Mesodermal cell (in vitro differentiated cells): ENCODE measurements at regions not wholly inside any gene's neighbourhood (a gene's known extent, or its start where the extent isn't known, plus 50 kb on each side); places are given as distances from the start of the nearest gene placed in this dataset.

Experiments used
- H3K27ac ChIP-seq: 2 replicates; pipeline ENCODE4 v1.7.0; 2013; ENCODE audit warnings: mild to moderate bottlenecking, low read depth, low read length, moderate library complexity; ENCODE audit not compliant: severe bottlenecking
- H3K36me3 ChIP-seq: 2 replicates; pipeline ENCODE4 v1.7.1; 2013; ENCODE audit warnings: mild to moderate bottlenecking, low read length, moderate library complexity; ENCODE audit not compliant: control insufficient read depth, insufficient read depth
- H3K4me1 ChIP-seq: one replicate; pipeline ENCODE4 v1.7.1; 2013; ENCODE audit warnings: mild to moderate bottlenecking, low read length; ENCODE audit not compliant: insufficient read depth, control insufficient read depth, poor library complexity, severe bottlenecking
- H3K4me3 ChIP-seq: 2 replicates; pipeline ENCODE4 v1.7.0; 2013; ENCODE audit warnings: low read length, control low read depth, mild to moderate bottlenecking; ENCODE audit not compliant: insufficient read depth, poor library complexity, severe bottlenecking; ENCODE audit errors: extremely low read depth
- H3K9me3 ChIP-seq: 2 replicates; pipeline ENCODE4 v1.7.1; 2013; ENCODE audit warnings: mild to moderate bottlenecking, low read length, moderate library complexity; ENCODE audit not compliant: control insufficient read depth
- WGBS, 2 experiments: methylation state at CpG; one replicate each; pipeline ENCODE4 v1.1.5; 2013; ENCODE audit warnings: missing lambda C conversion rate in 2 of 2; ENCODE audit not compliant: insufficient coverage in 2 of 2; 5-methylcytosine and 5-hydroxymethylcytosine counted together

DNA sequence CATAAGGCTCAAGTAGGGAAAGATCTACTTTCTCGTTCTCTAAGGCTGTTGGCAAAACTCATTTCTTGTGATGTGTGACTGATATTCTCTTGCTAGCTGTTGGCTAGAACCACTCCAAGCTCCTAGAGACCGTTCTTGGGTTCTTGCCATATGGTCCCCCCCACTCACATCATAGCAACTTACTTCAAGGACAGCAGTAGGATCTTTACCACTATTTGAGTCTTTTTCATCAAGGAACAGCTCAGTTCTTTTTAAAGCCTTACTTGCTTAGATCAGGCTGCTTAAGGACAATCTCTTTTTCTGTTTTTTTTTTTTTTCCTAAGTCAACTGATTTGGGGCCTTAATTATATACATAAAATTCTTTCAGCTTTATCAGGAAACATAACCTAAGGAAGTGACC, 251.1 kb downstream of the GPR37 start:
- H3K36me3 ChIP-seq = no peaks in the 10 kb centered on the region
- no peak overlapping the region for H3K27ac ChIP-seq
- no peak overlapping the region for H3K4me3 ChIP-seq
- H3K9me3 ChIP-seq = no peaks in the 10 kb centered on the region
- H3K4me1 ChIP-seq = no peaks in the 10 kb centered on the region
- 88 to 100% methylated on average over 1 of the region's 2 CpGs for WGBS, 2 experiments

DNA sequence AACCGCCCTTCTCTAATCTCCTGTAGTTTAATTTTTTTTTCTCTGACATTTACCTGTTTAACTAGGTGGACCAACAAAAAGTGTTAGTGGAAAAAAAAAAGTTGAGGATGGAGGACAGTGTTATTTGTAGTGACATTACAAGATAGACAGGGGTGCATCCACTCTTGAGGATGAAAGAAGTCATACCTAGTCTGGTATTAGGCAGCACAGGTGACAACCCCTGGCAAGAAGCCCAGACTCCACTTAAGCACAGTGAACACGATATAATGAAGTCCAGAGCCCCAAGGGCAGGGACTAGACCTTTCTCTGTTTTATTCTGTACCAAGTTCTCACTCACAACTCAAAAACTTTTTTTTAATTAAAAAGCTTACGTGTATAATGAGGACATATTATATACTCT, 268.4 kb downstream of the GPR37 start:
- Histone ChIP-seq H3K36me3 (no peaks in the 10 kb centered on the region), H3K4me1 (no peaks in the 10 kb centered on the region), H3K9me3 (no peaks in the 10 kb centered on the region), H3K27ac (no peak overlapping the region), H3K4me3 (no peak overlapping the region)
- no CpG with 5 or more reads among the region's 3 CpGs for WGBS, 2 experiments

DNA sequence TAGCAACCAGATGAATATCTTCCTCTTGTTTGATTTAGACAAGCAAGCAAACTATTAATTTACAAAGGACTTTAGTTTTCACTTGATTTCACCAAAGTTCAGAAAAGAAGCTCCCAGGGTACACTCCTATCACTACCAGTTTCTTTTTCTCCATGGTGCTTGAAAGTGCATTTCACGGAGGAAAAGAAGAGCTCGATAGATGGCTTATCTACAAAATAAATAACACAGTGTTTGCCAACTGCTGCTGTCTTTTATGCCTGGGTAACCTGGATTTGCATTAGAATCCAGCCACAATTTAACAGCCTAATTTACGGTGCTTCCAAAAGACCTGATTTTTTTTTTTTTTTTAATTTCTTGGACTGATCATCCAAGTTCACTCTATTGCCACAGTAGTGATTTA, 275.7 kb downstream of the GPR37 start:
- no peaks in the 10 kb centered on the region for H3K9me3 ChIP-seq
- WGBS, 2 experiments = 73 to 81% methylated on average over 3 of the region's 3 CpGs
- no peaks in the 10 kb centered on the region for H3K4me1 ChIP-seq
- H3K4me3 ChIP-seq = no peak overlapping the region
- H3K27ac ChIP-seq = no peak overlapping the region
- no peaks in the 10 kb centered on the region for H3K36me3 ChIP-seq

DNA sequence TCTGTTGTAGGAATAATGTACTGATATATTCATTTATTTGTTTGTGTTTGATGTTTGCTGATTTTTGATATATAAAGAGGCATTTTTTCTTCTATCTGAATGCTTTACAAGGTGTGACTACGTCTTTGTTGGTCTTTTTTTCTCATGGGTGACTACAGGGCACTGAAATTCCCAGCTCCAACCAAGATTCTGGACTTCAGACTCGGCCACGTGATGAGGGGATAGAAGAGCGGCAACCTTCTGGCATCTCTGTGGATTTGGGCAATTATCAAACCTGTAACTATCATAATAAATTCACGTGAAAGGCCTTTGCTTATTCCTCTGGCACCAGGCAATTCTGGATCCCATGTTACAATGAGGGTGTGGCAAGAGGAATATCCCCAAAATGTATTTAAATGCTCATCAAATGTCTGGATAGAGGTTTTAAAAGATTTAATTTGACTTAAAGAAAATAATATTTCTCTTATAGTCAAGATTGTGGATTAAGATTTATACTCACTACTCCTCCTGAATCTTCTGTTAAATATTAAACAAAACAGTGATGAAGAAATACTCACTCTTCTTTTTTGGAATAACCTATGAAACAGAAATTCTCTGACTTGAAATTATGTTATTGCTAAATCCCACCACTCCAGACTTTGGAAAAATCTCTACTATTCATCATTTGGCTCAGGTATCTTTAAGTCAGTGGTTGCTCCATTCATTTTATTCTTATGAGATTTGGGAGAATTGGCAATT, 276.3 kb downstream of the GPR37 start:
- Histone ChIP-seq H3K9me3 (no peaks in the 10 kb centered on the region), H3K36me3 (no peaks in the 10 kb centered on the region), H3K4me1 (no peaks in the 10 kb centered on the region), H3K27ac (no peak overlapping the region), H3K4me3 (no peak overlapping the region)
- WGBS, 2 experiments = 90 to 100% methylated on average over 2 of the region's 5 CpGs

DNA sequence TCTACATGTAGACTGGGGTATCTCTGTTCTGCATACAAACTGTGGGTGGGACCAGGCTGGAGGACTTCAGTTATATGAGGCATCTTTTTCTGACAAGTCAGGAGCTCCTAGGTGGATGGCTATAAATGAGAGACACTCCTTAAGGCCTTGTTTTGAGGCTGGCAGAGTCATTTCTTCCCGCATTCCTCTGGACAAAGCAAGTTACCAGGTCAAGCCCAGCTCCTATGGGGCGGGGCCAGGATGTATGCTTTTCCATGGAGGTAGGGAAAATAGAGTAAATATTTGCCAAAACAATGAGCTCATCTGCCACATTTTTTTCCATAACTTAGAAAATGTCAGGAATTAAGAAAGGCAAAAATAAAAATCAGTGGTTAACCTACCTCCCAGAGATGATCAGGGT, 283.4 kb downstream of the GPR37 start:
- 60% methylated on average over 1 of the region's 2 CpGs; no CpG with 5 or more reads in 1 of the 2 experiments for WGBS, 2 experiments
- Histone ChIP-seq H3K9me3 (no peaks in the 10 kb centered on the region), H3K27ac (no peak overlapping the region), H3K4me3 (no peak overlapping the region), H3K36me3 (no peaks in the 10 kb centered on the region), H3K4me1 (no peaks in the 10 kb centered on the region)

DNA sequence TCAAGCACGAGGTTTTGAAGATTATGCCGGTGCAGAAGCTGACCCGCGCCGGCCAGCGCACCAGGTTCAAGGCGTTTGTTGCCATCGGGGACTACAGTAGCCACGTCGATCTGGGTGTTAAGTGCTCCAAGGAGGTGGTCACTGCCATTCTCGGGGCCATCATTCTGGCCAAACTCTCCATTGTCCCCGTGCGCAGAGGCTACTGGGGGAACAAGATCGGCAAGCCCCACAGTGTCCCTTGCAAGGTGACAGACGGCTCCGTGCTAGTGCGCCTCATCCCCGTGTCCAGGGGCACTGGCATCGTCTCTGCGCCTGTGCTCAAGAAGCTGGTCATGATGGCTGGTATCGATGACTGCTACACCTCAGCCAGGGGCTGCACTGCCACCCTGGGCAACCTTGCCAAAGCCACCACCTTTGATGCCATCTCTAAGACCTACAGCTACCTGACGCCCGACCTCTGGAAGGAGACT, 284.7 kb downstream of the GPR37 start:
- 95 to 96% methylated on average over 21 to 22 of the region's 23 CpGs for whole genome bisulfite sequencing, 2 experiments
- Histone ChIP-seq H3K36me3 (no peaks in the 10 kb centered on the region), H3K27ac (no peak overlapping the region), H3K4me1 (no peaks in the 10 kb centered on the region), H3K4me3 (no peak overlapping the region), H3K9me3 (no peaks in the 10 kb centered on the region)

DNA sequence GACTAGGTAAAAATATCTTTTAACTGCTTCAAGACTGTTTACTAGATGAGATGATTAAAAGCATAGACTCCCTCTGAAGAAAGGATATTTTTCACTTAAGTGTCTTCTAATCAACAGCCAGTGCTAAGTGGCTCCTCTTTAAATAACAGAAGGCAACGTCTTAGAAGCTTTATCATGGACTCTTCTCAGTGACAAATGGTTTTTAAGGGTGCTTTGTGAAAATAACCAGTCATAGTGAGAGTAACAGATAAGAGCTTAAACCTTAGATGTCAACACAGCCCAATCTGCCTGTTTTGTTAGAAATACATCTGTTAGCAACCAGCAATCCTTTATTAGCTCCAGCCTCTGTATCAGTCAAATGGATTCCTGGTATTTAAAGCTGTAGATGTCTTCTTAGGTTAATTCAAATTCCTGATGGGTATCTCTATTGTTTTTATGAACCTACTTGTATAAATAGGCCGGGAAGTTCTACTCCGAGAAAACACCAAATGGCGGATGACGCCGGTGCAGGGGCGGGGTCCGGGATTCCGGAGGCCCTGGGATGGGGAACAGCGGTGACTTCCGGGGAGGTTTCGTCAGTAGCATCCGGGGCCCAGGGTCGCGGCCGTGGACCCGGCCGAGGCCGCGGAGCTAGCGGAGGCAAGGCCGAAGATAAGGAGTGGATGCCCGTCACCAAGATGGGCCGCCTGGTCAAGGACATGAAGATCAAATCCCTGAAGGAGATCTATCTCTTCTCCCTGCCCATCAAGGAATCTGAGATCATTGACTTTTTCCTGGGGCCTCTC, 285.4 kb downstream of the GPR37 start:
- no peaks in the 10 kb centered on the region for H3K9me3 ChIP-seq
- no peaks in the 10 kb centered on the region for H3K36me3 ChIP-seq
- H3K4me3 ChIP-seq = no peak overlapping the region
- H3K4me1 ChIP-seq = no peaks in the 10 kb centered on the region
- WGBS, 2 experiments = 94 to 95% methylated on average over 23 of the region's 24 CpGs
- no peak overlapping the region for H3K27ac ChIP-seq

DNA sequence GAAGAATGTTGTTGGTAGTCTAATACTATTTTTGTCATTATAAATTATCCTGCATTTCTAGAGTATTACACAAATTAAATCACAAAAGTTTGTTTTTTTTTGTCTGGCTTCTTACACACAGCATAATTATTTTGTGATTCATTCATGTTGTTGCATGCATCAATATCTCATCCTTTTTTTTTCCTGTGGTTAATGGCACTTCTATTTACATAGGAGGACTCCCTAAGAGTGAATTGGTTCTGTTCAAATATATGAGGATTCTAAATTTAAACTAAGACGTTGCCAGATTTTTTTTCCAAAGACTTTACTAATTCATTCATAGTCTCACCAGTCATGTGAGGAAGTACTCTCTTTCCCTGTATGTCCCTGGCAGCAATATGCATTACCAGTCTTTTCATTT, 303.3 kb downstream of the GPR37 start:
- Histone ChIP-seq H3K4me3 (no peak overlapping the region), H3K27ac (no peak overlapping the region), H3K36me3 (no peaks in the 10 kb centered on the region), H3K9me3 (no peaks in the 10 kb centered on the region), H3K4me1 (no peaks in the 10 kb centered on the region)
- WGBS, 2 experiments = no CpG with 5 or more reads among the region's 1 CpG

DNA sequence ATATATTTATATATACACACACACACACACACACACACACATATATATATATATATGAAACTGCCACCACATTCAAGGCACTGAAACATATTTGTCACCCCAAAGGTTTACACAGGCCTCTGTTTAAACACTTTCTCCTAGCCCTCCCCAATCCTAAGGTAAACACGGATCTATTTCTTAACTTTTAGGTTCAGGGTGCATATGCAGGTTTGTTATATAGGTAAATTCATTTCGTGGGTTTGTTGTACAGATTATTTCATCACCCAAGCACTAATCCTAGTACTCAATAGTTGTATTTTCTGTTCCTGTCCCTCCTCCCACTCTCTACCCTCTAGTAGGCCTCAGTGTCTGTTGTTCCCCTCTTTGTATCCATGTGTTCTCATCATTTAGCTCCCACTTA, 305.0 kb downstream of the GPR37 start:
- no peaks in the 10 kb centered on the region for H3K4me1 ChIP-seq
- H3K36me3 ChIP-seq = no peaks in the 10 kb centered on the region
- H3K4me3 ChIP-seq = no peak overlapping the region
- H3K27ac ChIP-seq = no peak overlapping the region
- WGBS, 2 experiments = no CpG with 5 or more reads among the region's 2 CpGs
- no peaks in the 10 kb centered on the region for H3K9me3 ChIP-seq

DNA sequence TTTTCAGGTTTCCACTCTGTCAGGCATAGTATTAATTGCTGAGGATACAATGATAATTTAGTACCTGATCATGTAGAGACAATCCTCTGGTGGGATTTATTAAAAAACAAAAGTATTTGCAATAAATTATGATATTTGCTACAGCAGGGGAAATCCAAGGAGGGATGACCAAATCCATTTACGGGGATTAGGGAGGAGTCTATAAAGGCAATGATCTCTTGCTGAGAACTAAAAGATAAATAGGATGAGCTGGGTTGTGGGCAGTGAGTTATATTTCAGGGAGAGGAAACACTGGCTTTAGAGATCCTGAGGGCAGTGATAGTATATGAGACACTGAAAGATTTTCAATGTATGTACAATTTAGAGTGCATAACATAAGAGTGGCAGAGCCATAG, 305.5 kb downstream of the GPR37 start:
- no peak overlapping the region for H3K4me3 ChIP-seq
- no peaks in the 10 kb centered on the region for H3K4me1 ChIP-seq
- 75 to 92% methylated on average over 1 of the region's 1 CpG for WGBS, 2 experiments
- no peak overlapping the region for H3K27ac ChIP-seq
- H3K9me3 ChIP-seq = no peaks in the 10 kb centered on the region
- no peaks in the 10 kb centered on the region for H3K36me3 ChIP-seq
